ENCODE measurements at regions not wholly inside any gene's neighbourhood (a gene's known extent, or its start where the extent isn't known, plus 50 kb on each side); places are given as distances from the start of the nearest gene placed in this dataset.

GRCh38 chr13:74193391-74193790, 59.2 kb upstream of the KLF12 start:
- H3K27me3 ChIP-seq = no peaks in the 10 kb centered on the region
- H3K27ac ChIP-seq = no peak overlapping the region
- H3K4me1 ChIP-seq (ENCODE audit: insufficient read depth) = no peaks in the 10 kb centered on the region
- no peaks in the 10 kb centered on the region for H3K36me3 ChIP-seq
- H3K9me3 ChIP-seq = no peaks in the 10 kb centered on the region
- DNase-seq = no peak
- TF ChIP-seq EP300 (IDR thresholded peaks at IDR 0.05) (no peak), CTCF (IDR thresholded peaks at IDR 0.05) (no peak), POLR2A (IDR thresholded peaks at IDR 0.05) (no peak)
- intact Hi-C loops (cut with DNase I) = no loop called here
- WGBS, 3 donors = 93 to 100% (median 97%) methylated on average over 1 of the region's 1 CpG
- no peak overlapping the region for H3K4me3 ChIP-seq

- Histone ChIP-seq H3K36me3 (no peaks in the 10 kb centered on the region), H3K4me1 (ENCODE audit: insufficient read depth) (no peaks in the 10 kb centered on the region), H3K4me3 (no peak overlapping the region), H3K27ac (no peak overlapping the region), H3K27me3 (no peaks in the 10 kb centered on the region), H3K9me3 (no peaks in the 10 kb centered on the region)
- 83 to 88% (median 84%) methylated on average over 3 of the region's 3 CpGs for WGBS, 3 donors
- DNase-seq = no peak
- TF ChIP-seq EP300 (IDR thresholded peaks at IDR 0.05) = no peak
- no peak for TF ChIP-seq CTCF (IDR thresholded peaks at IDR 0.05)
- no peak for TF ChIP-seq POLR2A (IDR thresholded peaks at IDR 0.05)
- intact Hi-C loops (cut with DNase I) = no loop called here
Observed at GRCh38 chr13:74191410-74191809, 57.2 kb upstream of the KLF12 start.

- H3K36me3 ChIP-seq = no peaks in the 10 kb centered on the region
- no peak for TF ChIP-seq CTCF (IDR thresholded peaks at IDR 0.05)
- TF ChIP-seq EP300 (IDR thresholded peaks at IDR 0.05) = no peak
- no peak for TF ChIP-seq POLR2A (IDR thresholded peaks at IDR 0.05)
- H3K9me3 ChIP-seq = no peaks in the 10 kb centered on the region
- no peak for DNase-seq
- H3K27me3 ChIP-seq = no peaks in the 10 kb centered on the region
- H3K4me1 ChIP-seq (ENCODE audit: insufficient read depth) = no peaks in the 10 kb centered on the region
- intact Hi-C loops (cut with DNase I) = no loop called here
- WGBS, 3 donors = 44 to 64% (median 61%) methylated on average over 1 of the region's 1 CpG
- no peak overlapping the region for H3K27ac ChIP-seq
- no peak overlapping the region for H3K4me3 ChIP-seq
Observed at GRCh38 chr13:74190999-74191398, 56.8 kb upstream of the KLF12 start.

DNA sequence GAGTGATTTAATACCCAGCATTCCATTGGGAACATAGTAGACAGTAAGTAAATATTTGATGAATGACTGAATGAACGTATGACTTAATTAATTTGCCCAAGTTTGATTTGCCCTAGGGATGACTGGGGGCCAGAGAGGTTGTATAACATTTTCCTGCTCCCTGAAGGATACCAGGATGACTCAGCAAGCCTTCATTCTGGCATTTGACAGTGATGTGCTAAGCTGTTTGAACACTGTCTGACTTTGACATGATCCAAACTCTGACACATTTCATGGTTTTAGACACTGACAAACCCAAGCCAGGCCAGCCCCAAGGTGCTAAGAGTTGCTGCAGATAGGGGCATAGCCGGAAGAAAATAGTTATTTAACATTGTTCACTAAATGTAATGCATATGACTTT, 53.4 kb upstream of the KLF12 start:
- DNase-seq = no peak
- no peaks in the 10 kb centered on the region for H3K4me1 ChIP-seq (ENCODE audit: insufficient read depth)
- no peaks in the 10 kb centered on the region for H3K36me3 ChIP-seq
- H3K4me3 ChIP-seq = no peak overlapping the region
- TF ChIP-seq POLR2A (IDR thresholded peaks at IDR 0.05) (no peak), EP300 (IDR thresholded peaks at IDR 0.05) (no peak), CTCF (IDR thresholded peaks at IDR 0.05) (no peak)
- no peaks in the 10 kb centered on the region for H3K9me3 ChIP-seq
- no peak overlapping the region for H3K27ac ChIP-seq
- no peaks in the 10 kb centered on the region for H3K27me3 ChIP-seq
- WGBS, 3 donors = 79 to 90% (median 85%) methylated on average over 2 of the region's 2 CpGs
- intact Hi-C loops (cut with DNase I) = no loop called here

GRCh38 chr13:74184283-74184682, 50.1 kb upstream of the KLF12 start:
- Histone ChIP-seq H3K4me1 (ENCODE audit: insufficient read depth) (no peaks in the 10 kb centered on the region), H3K36me3 (no peaks in the 10 kb centered on the region), H3K9me3 (no peaks in the 10 kb centered on the region), H3K27ac (no peak overlapping the region), H3K4me3 (no peak overlapping the region), H3K27me3 (no peaks in the 10 kb centered on the region)
- WGBS, 3 donors = 69 to 85% (median 72%) methylated on average over 1 of the region's 1 CpG
- intact Hi-C loops (cut with DNase I) = no loop called here
- no peak for DNase-seq
- no peak for TF ChIP-seq CTCF (IDR thresholded peaks at IDR 0.05)
- no peak for TF ChIP-seq POLR2A (IDR thresholded peaks at IDR 0.05)
- no peak for TF ChIP-seq EP300 (IDR thresholded peaks at IDR 0.05)

Data from ovary (tissue), 7 donors.